ENCODE measurements at regions not wholly inside any gene's neighbourhood (a gene's known extent, or its start where the extent isn't known, plus 50 kb on each side); places are given as distances from the start of the nearest gene placed in this dataset.

DNA sequence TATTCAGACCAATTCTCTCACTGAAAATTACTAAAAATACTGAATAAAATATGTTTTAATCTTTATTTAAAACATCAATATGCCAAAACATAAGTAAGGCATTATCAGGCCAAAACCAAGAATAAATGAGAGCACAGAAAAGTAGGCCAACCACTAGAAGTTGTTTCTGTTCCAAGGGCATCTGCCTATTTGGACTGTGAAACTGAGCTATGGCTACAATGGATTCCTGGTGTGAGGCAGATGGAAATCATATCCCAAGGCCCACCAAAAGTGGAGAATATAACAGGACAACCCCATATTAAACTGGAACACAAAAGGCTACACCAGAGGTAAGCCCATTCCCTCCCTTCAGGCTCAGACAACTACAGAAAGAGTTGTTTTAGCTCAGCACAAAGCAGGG is 302.8 kb upstream of the IL12A start:
- TF ChIP-seq, protein P1, sequence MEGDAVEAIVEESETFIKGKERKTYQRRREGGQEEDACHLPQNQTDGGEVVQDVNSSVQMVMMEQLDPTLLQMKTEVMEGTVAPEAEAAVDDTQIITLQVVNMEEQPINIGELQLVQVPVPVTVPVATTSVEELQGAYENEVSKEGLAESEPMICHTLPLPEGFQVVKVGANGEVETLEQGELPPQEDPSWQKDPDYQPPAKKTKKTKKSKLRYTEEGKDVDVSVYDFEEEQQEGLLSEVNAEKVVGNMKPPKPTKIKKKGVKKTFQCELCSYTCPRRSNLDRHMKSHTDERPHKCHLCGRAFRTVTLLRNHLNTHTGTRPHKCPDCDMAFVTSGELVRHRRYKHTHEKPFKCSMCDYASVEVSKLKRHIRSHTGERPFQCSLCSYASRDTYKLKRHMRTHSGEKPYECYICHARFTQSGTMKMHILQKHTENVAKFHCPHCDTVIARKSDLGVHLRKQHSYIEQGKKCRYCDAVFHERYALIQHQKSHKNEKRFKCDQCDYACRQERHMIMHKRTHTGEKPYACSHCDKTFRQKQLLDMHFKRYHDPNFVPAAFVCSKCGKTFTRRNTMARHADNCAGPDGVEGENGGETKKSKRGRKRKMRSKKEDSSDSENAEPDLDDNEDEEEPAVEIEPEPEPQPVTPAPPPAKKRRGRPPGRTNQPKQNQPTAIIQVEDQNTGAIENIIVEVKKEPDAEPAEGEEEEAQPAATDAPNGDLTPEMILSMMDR (IDR thresholded peaks at IDR 0.05; ENCODE audit: poor library complexity) = no peak
- no peak for TF ChIP-seq EZH2phosphoT487 (IDR thresholded peaks at IDR 0.05; ENCODE audit: low read depth, severe bottlenecking, unreplicated experiment)

Data from hepatocyte (in vitro differentiated cells).